RWPE2 (cell line): ENCODE measurements at regions not wholly inside any gene's neighbourhood (a gene's known extent, or its start where the extent isn't known, plus 50 kb on each side); places are given as distances from the start of the nearest gene placed in this dataset.

Experiments
- ATAC-seq: fragments of 200-7000 bp; cut with Tn5 transposase; 3 replicates; pipeline ENCODE4 v1.9.1; 2021; ENCODE audit warnings: low read depth
- DNase-seq: peaks from one replicate; pipeline ENCODE4 v3.0.0-alpha.2; 2020; ENCODE audit warnings: low spot score
- H3K27ac ChIP-seq: fragments of 450-650 bp; 2 replicates; pipeline ENCODE4 v1.5.1; 2017; ENCODE audit warnings: mild to moderate bottlenecking; ENCODE audit not compliant: poor library complexity, severe bottlenecking
- H3K27me3 ChIP-seq: fragments of 250-450 bp; sonication (Bioruptor Pico); 2 replicates; pipeline ENCODE4 v1.5.1; 2021; ENCODE audit warnings: mild to moderate bottlenecking, moderate library complexity; ENCODE audit not compliant: insufficient read depth, poor library complexity, severe bottlenecking
- H3K36me3 ChIP-seq: fragments of 250-450 bp; sonication (Bioruptor Pico); 2 replicates; pipeline ENCODE4 v1.5.1; 2020; ENCODE audit warnings: low read depth, mild to moderate bottlenecking, moderate library complexity
- H3K4me1 ChIP-seq: fragments of 250-450 bp; sonication (Bioruptor Pico); 2 replicates; pipeline ENCODE4 v1.5.1; 2021; ENCODE audit warnings: mild to moderate bottlenecking, moderate library complexity; ENCODE audit not compliant: insufficient read depth, poor library complexity, severe bottlenecking
- H3K4me3 ChIP-seq: fragments of 250-450 bp; sonication (Bioruptor Pico); 2 replicates; pipeline ENCODE4 v1.5.1; 2021; ENCODE audit warnings: mild to moderate bottlenecking, moderate library complexity; ENCODE audit not compliant: severe bottlenecking
- H3K9me3 ChIP-seq: fragments of 250-450 bp; sonication (Bioruptor Pico); 2 replicates; pipeline ENCODE4 v1.5.1; 2021; ENCODE audit warnings: mild to moderate bottlenecking, moderate library complexity; ENCODE audit not compliant: severe bottlenecking
- CTCF ChIP-seq: fragments of 450-650 bp; IDR thresholded peaks from one replicate; pipeline ENCODE4 v1.5.1; 2017; ENCODE audit warnings: mild to moderate bottlenecking, moderate library complexity; ENCODE audit not compliant: poor library complexity, severe bottlenecking

DNA sequence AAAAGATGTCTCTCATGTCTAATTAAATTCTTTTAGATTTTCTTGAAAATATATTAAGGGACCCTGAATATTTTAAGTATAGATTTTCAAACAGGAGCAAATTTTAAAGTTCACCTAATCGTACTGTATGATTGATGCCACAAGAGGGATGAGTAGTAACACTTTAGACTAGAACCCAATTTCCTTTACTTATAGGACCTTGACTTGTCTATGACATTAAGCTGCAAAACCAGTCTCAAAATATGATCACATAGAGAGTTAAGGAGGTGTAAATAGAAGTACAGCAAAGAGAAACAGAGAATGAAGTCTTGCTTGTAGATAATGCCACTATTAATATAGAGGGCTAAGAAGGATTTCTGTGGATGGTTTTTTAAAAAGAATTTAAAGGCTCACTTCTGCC lies 312.9 kb upstream of the PRR16 start:
- H3K27ac ChIP-seq = peak overlapping the region; percentile 73
- no peak for TF ChIP-seq CTCF

DNA sequence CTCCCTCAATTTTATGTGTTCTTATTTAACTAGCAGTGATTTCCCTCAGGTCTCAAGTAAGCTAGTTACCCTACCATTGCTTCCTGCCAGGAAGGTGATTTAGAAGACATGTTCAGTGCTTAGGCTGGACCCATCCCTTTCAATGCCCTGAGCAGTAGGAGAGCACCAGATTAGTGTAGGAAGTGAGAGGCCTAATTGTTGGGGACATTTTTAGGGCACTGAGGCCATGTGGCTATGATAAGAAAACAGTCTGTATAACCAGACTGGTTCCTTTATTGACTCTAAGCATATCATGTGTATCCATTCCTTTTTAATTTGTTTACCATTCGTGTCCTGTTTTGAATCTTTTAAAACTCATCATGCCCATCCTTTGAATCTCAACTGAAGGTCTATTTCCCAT lies 312.3 kb upstream of the PRR16 start:
- ATAC-seq (no peak), DNase-seq (no peak)
- TF ChIP-seq CTCF = no peak
- Histone ChIP-seq H3K36me3 (no peaks in the 10 kb centered on the region), H3K9me3 (no peaks in the 10 kb centered on the region), H3K27me3 (no peaks in the 10 kb centered on the region), H3K4me1 (peaks cover 12% of the 10 kb centered on the region), H3K27ac (peak overlapping the region; percentile 73), H3K4me3 (no peak overlapping the region)

More for the DNA sequence above, 312.9 kb upstream of the PRR16 start:
- H3K9me3 ChIP-seq = no peaks in the 10 kb centered on the region
- DNase-seq = no peak
- H3K27me3 ChIP-seq = no peaks in the 10 kb centered on the region
- H3K36me3 ChIP-seq = no peaks in the 10 kb centered on the region
- H3K4me1 ChIP-seq = peaks cover 12% of the 10 kb centered on the region
- ATAC-seq = no peak
- no peak overlapping the region for H3K4me3 ChIP-seq

- Histone ChIP-seq H3K27me3 (no peaks in the 10 kb centered on the region), H3K4me1 (peaks cover 12% of the 10 kb centered on the region), H3K4me3 (no peak overlapping the region), H3K36me3 (no peaks in the 10 kb centered on the region), H3K9me3 (no peaks in the 10 kb centered on the region), H3K27ac (peak overlapping the region; percentile 73)
- peak; percentile 94 for ATAC-seq
- no peak for DNase-seq
- TF ChIP-seq CTCF = no peak
Observed at GRCh38 chr5:120152472-120152871, 311.6 kb upstream of the PRR16 start.

DNA sequence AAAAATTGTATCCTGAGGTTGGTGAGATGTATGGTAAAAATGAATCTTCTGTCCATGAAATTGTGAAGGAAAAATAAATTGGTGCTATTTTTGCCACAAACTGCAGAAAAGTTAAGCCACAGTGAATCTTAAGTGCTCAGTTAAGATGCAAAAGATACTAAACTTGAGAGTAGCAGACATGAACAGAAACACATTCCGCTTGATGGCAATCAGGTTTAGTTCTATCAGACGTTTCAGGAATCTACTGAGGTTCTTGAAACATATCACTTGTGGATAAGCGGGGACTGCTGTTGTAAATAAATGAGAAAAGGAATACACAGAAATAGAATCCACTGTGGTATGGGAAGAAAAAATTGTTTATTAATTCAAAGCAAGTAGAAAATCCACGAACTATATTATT lies 311.2 kb upstream of the PRR16 start:
- no peak overlapping the region for H3K4me3 ChIP-seq
- DNase-seq (no peak), ATAC-seq (no peak)
- H3K27me3 ChIP-seq = no peaks in the 10 kb centered on the region
- H3K9me3 ChIP-seq = no peaks in the 10 kb centered on the region
- H3K27ac ChIP-seq = peak overlapping the region; percentile 73
- H3K36me3 ChIP-seq = no peaks in the 10 kb centered on the region
- H3K4me1 ChIP-seq = peaks cover 12% of the 10 kb centered on the region
- no peak for TF ChIP-seq CTCF

DNA sequence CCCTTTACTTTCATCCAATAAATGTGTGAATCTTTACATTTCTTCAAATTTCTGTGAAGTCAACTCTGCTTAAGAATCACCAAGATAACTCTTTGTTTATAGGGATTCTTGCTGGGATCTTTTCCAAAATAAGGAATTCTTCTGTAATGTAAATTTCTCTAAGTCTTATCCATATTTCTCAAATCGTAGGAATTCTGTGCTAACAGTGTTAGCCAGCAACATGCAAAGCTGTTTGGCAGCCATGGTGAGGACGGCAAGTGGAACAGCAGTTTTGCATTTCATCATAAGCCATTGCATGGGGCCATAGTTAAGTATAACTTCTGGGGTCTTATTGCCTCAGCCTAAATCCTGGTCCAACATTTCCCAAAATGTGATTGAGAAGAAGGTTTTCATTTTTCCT lies 310.5 kb upstream of the PRR16 start:
- DNase-seq (no peak), ATAC-seq (no peak)
- TF ChIP-seq CTCF = no peak

More for the DNA sequence above, 310.5 kb upstream of the PRR16 start:
- H3K4me1 ChIP-seq = peaks cover 12% of the 10 kb centered on the region
- no peak overlapping the region for H3K27ac ChIP-seq
- H3K4me3 ChIP-seq = no peak overlapping the region
- H3K36me3 ChIP-seq = no peaks in the 10 kb centered on the region
- H3K9me3 ChIP-seq = no peaks in the 10 kb centered on the region
- no peaks in the 10 kb centered on the region for H3K27me3 ChIP-seq
